ENCODE measurements at regions not wholly inside any gene's neighbourhood (a gene's known extent, or its start where the extent isn't known, plus 50 kb on each side); places are given as distances from the start of the nearest gene placed in this dataset.

DNA sequence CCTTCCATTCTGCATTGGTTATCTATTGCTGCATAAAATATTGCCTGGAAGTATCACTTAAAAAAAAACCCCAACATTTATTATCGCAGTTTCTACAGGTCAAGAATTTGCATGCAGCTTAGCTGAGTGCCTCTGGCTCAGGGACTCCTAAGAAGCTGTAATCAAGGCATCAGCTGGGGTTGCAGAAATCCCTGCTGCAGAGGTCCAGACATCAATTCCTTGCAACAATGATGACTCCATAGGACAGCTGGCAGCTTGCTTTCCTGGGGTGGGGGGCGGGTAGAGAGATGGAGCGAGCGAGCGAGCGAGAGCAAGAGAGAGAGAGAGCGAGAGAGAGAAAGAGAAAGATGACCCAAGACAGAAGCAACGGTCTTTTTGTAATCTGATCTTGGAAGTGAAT lies 308.1 kb downstream of the HAPSTR1 start:
- no peaks in the 10 kb centered on the region for H3K36me3 ChIP-seq (ENCODE audit: control insufficient read depth, insufficient read depth, low read length)
- no peak overlapping the region for H3K4me3 ChIP-seq (ENCODE audit: low read depth, low read length)
- no peaks in the 10 kb centered on the region for H3K27me3 ChIP-seq (ENCODE audit: control insufficient read depth, insufficient read depth, low read length)
- H3K9me3 ChIP-seq (ENCODE audit: control insufficient read depth, insufficient read depth, low read length): no peaks in the 10 kb centered on the region
- H3K27ac ChIP-seq (ENCODE audit: low read depth, low read length): no peak overlapping the region
- H3K9ac ChIP-seq (ENCODE audit: low read depth, low read length): no peak overlapping the region
- no peaks in the 10 kb centered on the region for H3K4me1 ChIP-seq (ENCODE audit: control insufficient read depth, insufficient read depth, low read length)

DNA sequence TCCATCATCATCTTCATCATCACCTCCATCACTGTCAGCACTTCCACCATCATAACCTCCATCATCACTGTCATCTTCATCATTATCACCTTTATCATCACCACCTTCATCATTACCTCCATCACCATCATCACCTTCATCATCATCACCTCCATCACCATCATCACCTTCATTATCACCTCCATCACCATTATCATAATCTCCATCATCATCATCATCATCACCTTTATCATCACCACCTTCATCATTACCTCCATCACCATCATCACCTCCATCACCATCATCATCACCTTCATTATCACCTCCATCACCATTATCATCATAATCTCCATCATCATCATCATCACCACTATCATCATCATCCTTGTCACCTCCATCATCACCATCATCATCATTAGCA lies 309.7 kb downstream of the HAPSTR1 start:
- Histone ChIP-seq H3K36me3 (ENCODE audit: control insufficient read depth, insufficient read depth, low read length) (no peaks in the 10 kb centered on the region), H3K9me3 (ENCODE audit: control insufficient read depth, insufficient read depth, low read length) (no peaks in the 10 kb centered on the region), H3K4me1 (ENCODE audit: control insufficient read depth, insufficient read depth, low read length) (no peaks in the 10 kb centered on the region)

DNA sequence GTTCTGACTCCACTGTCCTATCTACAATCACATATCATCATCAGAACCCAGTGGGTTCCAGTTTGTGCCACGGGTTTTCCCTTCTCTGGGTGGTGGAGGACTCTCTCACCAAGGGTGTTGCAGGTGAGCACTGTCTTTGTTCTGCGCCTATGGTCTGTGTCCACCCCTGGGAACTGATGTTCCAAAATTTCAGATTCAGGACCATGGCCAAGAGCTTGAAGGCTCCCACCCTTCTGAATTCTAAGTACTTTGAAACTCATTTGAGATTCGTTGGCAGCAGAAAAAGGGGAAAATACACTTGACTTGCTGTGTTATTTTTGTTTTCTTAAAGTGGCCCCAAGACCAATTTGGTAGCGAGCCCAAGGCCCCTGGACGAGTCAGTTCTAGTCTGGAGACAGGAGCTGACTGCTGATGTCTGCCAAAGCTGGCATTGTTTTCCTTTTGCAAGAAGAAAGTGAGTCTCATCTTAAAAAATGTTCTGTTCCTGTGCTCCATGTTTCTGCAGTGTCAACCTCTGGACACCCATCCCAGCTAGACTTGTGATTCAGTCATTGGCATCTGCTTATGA lies 310.9 kb downstream of the HAPSTR1 start:
- Histone ChIP-seq H3K4me1 (ENCODE audit: control insufficient read depth, insufficient read depth, low read length) (no peaks in the 10 kb centered on the region), H3K4me3 (ENCODE audit: low read depth, low read length) (no peak overlapping the region), H3K9me3 (ENCODE audit: control insufficient read depth, insufficient read depth, low read length) (no peaks in the 10 kb centered on the region), H3K27ac (ENCODE audit: low read depth, low read length) (no peak overlapping the region), H3K27me3 (ENCODE audit: control insufficient read depth, insufficient read depth, low read length) (no peaks in the 10 kb centered on the region), H3K9ac (ENCODE audit: low read depth, low read length) (no peak overlapping the region), H3K36me3 (ENCODE audit: control insufficient read depth, insufficient read depth, low read length) (no peaks in the 10 kb centered on the region)

More for the DNA sequence above, 309.7 kb downstream of the HAPSTR1 start:
- Histone ChIP-seq H3K4me3 (ENCODE audit: low read depth, low read length) (no peak overlapping the region), H3K9ac (ENCODE audit: low read depth, low read length) (no peak overlapping the region), H3K27ac (ENCODE audit: low read depth, low read length) (no peak overlapping the region), H3K27me3 (ENCODE audit: control insufficient read depth, insufficient read depth, low read length) (no peaks in the 10 kb centered on the region)

DNA sequence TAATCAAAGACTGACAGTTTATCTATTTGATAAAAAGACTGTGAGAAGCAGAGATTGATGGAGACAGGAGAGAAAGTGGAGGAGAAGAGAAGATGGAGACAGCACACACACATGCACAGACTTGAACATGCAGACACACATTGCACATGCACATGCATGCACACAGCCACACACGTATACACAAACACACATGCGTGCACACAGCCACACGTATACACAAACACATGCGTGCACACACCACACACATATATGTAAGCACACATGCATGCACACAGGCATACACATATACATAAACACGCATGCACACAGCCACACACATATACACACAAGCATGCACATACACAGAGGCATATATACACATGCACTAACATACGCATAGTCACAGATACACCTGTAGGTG lies 313.4 kb downstream of the HAPSTR1 start:
- Histone ChIP-seq H3K4me3 (ENCODE audit: low read depth, low read length) (no peak overlapping the region), H3K36me3 (ENCODE audit: control insufficient read depth, insufficient read depth, low read length) (no peaks in the 10 kb centered on the region), H3K27me3 (ENCODE audit: control insufficient read depth, insufficient read depth, low read length) (no peaks in the 10 kb centered on the region), H3K9ac (ENCODE audit: low read depth, low read length) (no peak overlapping the region), H3K27ac (ENCODE audit: low read depth, low read length) (no peak overlapping the region), H3K9me3 (ENCODE audit: control insufficient read depth, insufficient read depth, low read length) (no peaks in the 10 kb centered on the region), H3K4me1 (ENCODE audit: control insufficient read depth, insufficient read depth, low read length) (no peaks in the 10 kb centered on the region)

DNA sequence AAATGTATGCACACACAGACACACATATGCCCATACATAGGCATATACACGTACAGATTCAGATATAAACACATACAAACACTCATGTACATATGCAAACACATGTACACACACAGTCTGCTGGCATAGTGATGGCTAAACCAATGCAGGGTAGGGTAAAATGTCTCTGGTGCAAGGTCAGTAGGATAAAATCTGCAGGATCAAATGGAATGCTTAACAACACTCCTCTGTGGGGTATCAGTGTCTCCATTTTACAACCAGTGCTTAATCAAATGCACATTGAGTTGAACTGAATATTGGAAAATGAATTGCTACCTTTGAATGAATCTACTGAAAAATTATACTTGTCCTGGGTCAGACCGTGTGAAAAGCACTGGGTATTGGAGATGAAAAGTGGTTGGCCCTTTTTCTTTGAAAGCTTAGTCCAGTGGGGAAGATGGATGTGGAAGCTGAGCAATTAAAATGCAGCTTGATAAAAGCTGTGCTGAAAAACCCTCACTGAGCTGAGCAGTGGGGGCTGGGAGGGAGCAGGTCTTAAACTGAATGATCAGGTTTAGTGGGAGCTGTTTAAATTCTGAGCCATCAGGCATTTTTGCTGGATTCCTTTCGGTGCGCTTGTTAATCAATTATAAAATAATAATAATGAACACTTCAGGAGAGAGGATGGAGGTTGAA lies 314.7 kb downstream of the HAPSTR1 start:
- no peaks in the 10 kb centered on the region for H3K9me3 ChIP-seq (ENCODE audit: control insufficient read depth, insufficient read depth, low read length)
- no peak overlapping the region for H3K4me3 ChIP-seq (ENCODE audit: low read depth, low read length)
- H3K36me3 ChIP-seq (ENCODE audit: control insufficient read depth, insufficient read depth, low read length): no peaks in the 10 kb centered on the region
- no peaks in the 10 kb centered on the region for H3K4me1 ChIP-seq (ENCODE audit: control insufficient read depth, insufficient read depth, low read length)
- H3K27me3 ChIP-seq (ENCODE audit: control insufficient read depth, insufficient read depth, low read length): no peaks in the 10 kb centered on the region
- H3K27ac ChIP-seq (ENCODE audit: low read depth, low read length): no peak overlapping the region
- H3K9ac ChIP-seq (ENCODE audit: low read depth, low read length): no peak overlapping the region

DNA sequence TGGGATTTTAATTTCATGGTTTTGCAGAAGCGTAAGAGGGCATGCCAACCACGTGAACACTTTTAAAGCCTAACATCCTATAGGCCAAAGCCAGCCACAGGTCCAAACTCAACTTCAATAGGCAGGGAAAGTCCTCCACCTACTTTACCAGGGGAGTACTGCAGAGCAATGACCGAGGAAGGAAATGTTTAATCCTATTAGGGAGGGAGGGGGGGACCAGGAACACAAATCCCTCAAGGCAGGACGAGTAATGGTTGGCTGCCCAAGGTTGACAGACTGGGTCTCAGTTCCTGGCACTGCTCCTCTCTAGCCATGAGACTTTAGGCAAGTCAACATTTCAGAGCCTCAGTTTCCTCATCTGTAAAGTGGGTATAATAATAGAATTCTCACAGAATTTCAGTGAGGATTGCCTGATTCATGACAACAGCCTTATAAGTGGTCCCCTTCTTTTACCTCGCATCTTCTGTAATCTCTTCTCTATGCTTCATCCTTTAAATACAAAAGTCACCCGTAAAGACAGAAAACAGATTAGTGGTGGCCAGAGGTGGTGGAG lies 315.8 kb downstream of the HAPSTR1 start:
- no peaks in the 10 kb centered on the region for H3K4me1 ChIP-seq (ENCODE audit: control insufficient read depth, insufficient read depth, low read length)
- no peak overlapping the region for H3K27ac ChIP-seq (ENCODE audit: low read depth, low read length)
- H3K4me3 ChIP-seq (ENCODE audit: low read depth, low read length): no peak overlapping the region
- no peaks in the 10 kb centered on the region for H3K36me3 ChIP-seq (ENCODE audit: control insufficient read depth, insufficient read depth, low read length)
- H3K9me3 ChIP-seq (ENCODE audit: control insufficient read depth, insufficient read depth, low read length): no peaks in the 10 kb centered on the region
- no peak overlapping the region for H3K9ac ChIP-seq (ENCODE audit: low read depth, low read length)
- no peaks in the 10 kb centered on the region for H3K27me3 ChIP-seq (ENCODE audit: control insufficient read depth, insufficient read depth, low read length)

DNA sequence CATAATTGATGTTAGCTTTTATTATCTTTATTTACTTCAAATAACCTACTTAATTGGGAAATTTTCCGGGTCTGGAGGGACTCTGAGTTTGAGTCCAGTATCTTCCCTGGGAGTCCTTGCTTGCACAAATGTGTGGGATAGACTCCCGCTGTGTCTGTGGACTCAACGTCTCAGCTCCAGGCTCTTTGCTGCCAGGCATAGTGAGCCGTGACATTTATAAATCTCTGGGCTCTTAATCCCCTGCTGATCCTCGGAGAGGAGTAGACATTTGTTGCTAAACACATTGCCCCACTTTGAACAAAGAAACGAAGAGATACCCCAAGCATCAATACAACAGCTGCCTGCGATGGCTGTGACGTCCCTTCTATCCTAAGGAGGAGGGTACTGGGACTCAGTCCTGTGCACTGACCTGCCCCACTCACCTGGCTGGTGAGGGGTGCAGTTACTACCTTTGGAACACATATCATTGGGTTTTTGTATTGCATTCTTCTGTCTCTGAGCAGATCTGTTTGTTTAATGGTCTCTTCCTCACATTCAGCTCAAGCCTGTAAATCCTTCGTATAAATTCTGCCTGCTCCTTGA lies 316.9 kb downstream of the HAPSTR1 start:
- Histone ChIP-seq H3K4me3 (ENCODE audit: low read depth, low read length) (no peak overlapping the region), H3K27me3 (ENCODE audit: control insufficient read depth, insufficient read depth, low read length) (no peaks in the 10 kb centered on the region), H3K27ac (ENCODE audit: low read depth, low read length) (no peak overlapping the region), H3K36me3 (ENCODE audit: control insufficient read depth, insufficient read depth, low read length) (no peaks in the 10 kb centered on the region), H3K4me1 (ENCODE audit: control insufficient read depth, insufficient read depth, low read length) (no peaks in the 10 kb centered on the region), H3K9ac (ENCODE audit: low read depth, low read length) (no peak overlapping the region), H3K9me3 (ENCODE audit: control insufficient read depth, insufficient read depth, low read length) (no peaks in the 10 kb centered on the region)

DNA sequence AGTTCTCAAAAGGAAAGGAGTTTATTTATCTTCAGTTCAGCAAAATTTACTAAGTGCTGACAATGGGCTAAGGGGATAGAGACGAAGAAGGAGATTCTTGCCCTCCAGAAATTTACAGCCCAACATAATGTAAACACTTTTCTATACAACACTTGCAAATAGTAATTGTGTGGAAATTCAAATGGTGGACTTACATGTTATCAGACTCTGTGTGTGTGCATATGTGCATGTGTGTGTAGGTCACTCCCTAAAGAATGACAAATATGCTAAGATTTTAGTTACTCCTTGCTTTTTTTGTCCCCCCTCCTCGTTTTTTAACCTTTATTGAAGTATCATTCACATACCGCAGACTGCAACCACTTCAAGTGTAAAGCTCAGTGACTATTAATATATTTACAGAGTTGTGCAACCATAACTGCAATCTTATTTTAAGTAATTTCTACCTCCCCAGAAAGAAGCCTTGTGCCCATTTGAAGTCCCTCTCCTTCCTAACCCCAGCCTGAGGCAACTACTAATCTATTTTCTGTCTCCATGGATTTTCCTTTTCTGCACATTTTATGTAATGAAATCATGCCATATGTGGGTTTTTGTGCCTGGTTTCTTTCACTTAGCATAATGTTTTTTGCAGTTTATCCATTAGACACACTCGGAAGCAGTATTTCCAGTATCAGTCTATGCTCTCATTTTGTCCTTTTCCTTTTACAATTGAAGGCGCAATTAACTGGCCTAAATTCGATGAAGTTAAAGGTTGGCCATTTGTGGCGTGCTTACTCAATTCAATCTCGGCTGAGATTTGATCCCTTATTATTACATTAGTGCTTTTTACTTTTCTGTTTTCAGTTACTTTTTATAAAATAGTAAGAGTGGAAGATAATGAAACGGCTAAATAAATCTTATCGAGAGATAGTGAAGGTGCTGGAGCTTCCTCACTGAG lies 318.4 kb downstream of the HAPSTR1 start:
- Histone ChIP-seq H3K27ac (ENCODE audit: low read depth, low read length) (no peak overlapping the region), H3K4me3 (ENCODE audit: low read depth, low read length) (no peak overlapping the region), H3K9me3 (ENCODE audit: control insufficient read depth, insufficient read depth, low read length) (no peaks in the 10 kb centered on the region), H3K9ac (ENCODE audit: low read depth, low read length) (no peak overlapping the region), H3K36me3 (ENCODE audit: control insufficient read depth, insufficient read depth, low read length) (no peaks in the 10 kb centered on the region), H3K27me3 (ENCODE audit: control insufficient read depth, insufficient read depth, low read length) (no peaks in the 10 kb centered on the region), H3K4me1 (ENCODE audit: control insufficient read depth, insufficient read depth, low read length) (no peaks in the 10 kb centered on the region)

DNA sequence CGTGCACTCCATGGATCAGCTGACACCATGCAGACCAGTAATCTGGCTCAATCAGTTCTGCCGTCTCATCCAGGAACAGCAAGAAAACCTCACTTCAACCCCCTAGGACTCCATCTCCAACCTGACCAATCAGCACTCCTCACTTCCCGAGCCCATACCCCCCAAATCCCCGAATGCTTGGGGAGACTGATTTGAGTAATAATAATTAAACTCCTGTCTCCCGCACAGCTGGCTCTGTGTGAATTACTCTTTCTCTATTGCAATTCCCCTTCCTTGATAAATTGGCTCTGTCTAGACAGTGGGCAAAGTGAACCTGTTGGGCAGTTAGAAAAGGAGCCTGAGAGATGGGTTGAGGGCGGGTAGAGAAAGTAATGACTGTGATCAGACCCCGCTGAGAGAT lies 320.0 kb downstream of the HAPSTR1 start:
- H3K27me3 ChIP-seq (ENCODE audit: control insufficient read depth, insufficient read depth, low read length): no peaks in the 10 kb centered on the region

DNA sequence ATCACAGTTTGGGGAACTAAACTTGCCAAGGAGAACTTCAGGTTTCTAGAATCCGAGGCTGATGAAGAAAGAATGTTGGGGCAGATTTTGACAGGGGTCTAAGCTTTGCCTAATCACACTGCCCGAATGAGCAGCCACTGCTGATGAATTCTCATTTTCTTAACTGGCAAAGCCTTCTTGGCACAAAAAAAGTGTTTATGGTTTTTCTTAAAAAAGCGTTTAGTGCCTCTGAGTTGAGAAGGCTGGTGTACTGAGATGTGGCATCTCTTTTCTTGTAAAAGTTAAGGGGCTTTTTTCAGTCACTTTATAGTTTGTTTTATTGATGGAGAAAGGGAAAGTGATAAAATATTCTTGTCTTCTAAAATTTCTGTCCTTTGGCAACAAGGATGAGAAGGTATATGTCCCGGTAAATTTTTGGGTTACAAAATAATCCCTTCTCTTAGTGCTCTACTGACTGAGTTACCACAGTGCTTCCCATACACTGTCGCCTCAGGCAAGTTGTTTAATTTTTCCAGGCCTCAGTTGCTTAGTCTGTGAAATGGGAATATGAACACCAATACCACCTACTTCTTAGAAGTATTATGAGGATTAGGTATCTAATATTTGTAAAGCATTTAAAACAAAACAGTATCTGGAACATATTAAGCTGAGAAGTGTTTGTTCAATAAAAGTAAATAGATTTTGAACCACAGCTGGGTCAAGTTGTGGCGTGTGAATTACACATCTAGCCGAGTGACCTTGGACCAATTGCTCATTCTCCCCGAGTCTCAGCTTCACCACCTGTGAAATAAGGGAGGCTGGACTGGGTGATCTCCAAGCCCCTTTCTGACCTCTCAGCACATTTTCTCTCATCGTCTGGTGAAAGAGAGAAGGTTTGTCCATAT lies 320.8 kb downstream of the HAPSTR1 start:
- Histone ChIP-seq H3K27ac (ENCODE audit: low read depth, low read length) (no peak overlapping the region), H3K4me3 (ENCODE audit: low read depth, low read length) (no peak overlapping the region), H3K36me3 (ENCODE audit: control insufficient read depth, insufficient read depth, low read length) (no peaks in the 10 kb centered on the region), H3K27me3 (ENCODE audit: control insufficient read depth, insufficient read depth, low read length) (no peaks in the 10 kb centered on the region), H3K9ac (ENCODE audit: low read depth, low read length) (no peak overlapping the region), H3K9me3 (ENCODE audit: control insufficient read depth, insufficient read depth, low read length) (0 out of 2 replicates have a peak, but pooled peaks cover 7% of the 10 kb centered on the region), H3K4me1 (ENCODE audit: control insufficient read depth, insufficient read depth, low read length) (no peaks in the 10 kb centered on the region)

More for the DNA sequence above, 320.0 kb downstream of the HAPSTR1 start:
- no peaks in the 10 kb centered on the region for H3K9me3 ChIP-seq (ENCODE audit: control insufficient read depth, insufficient read depth, low read length)
- no peak overlapping the region for H3K4me3 ChIP-seq (ENCODE audit: low read depth, low read length)
- no peak overlapping the region for H3K9ac ChIP-seq (ENCODE audit: low read depth, low read length)
- H3K27ac ChIP-seq (ENCODE audit: low read depth, low read length): no peak overlapping the region
- no peaks in the 10 kb centered on the region for H3K36me3 ChIP-seq (ENCODE audit: control insufficient read depth, insufficient read depth, low read length)
- no peaks in the 10 kb centered on the region for H3K4me1 ChIP-seq (ENCODE audit: control insufficient read depth, insufficient read depth, low read length)
